GM12892 (cell line): ENCODE measurements at regions not wholly inside any gene's neighbourhood (a gene's known extent, or its start where the extent isn't known, plus 50 kb on each side); places are given as distances from the start of the nearest gene placed in this dataset.

Experiments
- DNase-seq: peaks from one replicate; pipeline ENCODE4 v3.0.0; 2011; ENCODE audit not compliant: insufficient read length
- FAIRE-seq: peaks from 2 replicates; lab custom pipeline; 2011; peaks lifted over from hg19 to GRCh38; lab: Jason Lieb, UNC
- POLR2A ChIP-seq: IDR thresholded peaks from 2 replicates; pipeline ENCODE4 v1.6.1; 2011; ENCODE audit warnings: low read depth, low read length, control low read depth
- POLR2AphosphoS5 ChIP-seq: IDR thresholded peaks from 2 replicates; pipeline ENCODE4 v1.6.1; 2011; ENCODE audit warnings: low read depth, low read length, control low read depth
- TAF1 ChIP-seq: IDR thresholded peaks from 2 replicates; pipeline ENCODE4 v1.6.1; 2011; ENCODE audit warnings: low read depth, mild to moderate bottlenecking, control low read depth, low read length, borderline replicate concordance

- TF ChIP-seq POLR2AphosphoS5 (no peak), POLR2A (no peak), TAF1 (no peak)
- DNase-seq (no peak), FAIRE-seq (no peak)
Measured at GRCh38 chr2:168365094-168365621, 90.9 kb upstream of the CERS6 start.

GRCh38 chr2:168369031-168369430, 87.0 kb upstream of the CERS6 start:
- DNase-seq (no peak), FAIRE-seq (no peak)
- TF ChIP-seq TAF1 = no peak
- TF ChIP-seq POLR2A = no peak
- no peak for TF ChIP-seq POLR2AphosphoS5

GRCh38 chr2:168371273-168372019, 84.6 kb upstream of the CERS6 start:
- no peak for DNase-seq
- TF ChIP-seq POLR2A (no peak), TAF1 (no peak), POLR2AphosphoS5 (no peak)
- no peak for FAIRE-seq

DNA sequence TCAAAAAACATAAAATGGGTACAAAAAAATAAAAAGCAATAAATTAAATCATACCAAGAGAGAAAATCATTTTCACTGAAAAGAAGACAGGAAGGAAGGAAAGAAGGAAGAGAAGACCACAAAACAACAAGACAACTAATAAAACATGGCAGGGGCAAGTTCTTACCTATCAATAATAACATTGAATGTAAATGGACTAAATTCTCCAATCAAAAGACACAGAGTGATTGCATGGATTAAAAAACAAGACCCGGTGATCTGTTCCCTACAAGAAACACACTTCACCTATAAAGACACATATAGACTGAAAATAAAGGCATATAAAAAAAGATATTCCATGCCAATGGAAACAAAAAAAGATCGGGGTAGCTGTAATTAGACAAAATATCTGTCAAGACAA, 82.6 kb upstream of the CERS6 start:
- TF ChIP-seq POLR2A (no peak), TAF1 (no peak), POLR2AphosphoS5 (no peak)
- DNase-seq (no peak), FAIRE-seq (no peak)

- TF ChIP-seq POLR2AphosphoS5 (no peak), POLR2A (no peak), TAF1 (no peak)
- no peak for FAIRE-seq
- no peak for DNase-seq
Measured at GRCh38 chr2:168375195-168375798, 80.8 kb upstream of the CERS6 start.

DNA sequence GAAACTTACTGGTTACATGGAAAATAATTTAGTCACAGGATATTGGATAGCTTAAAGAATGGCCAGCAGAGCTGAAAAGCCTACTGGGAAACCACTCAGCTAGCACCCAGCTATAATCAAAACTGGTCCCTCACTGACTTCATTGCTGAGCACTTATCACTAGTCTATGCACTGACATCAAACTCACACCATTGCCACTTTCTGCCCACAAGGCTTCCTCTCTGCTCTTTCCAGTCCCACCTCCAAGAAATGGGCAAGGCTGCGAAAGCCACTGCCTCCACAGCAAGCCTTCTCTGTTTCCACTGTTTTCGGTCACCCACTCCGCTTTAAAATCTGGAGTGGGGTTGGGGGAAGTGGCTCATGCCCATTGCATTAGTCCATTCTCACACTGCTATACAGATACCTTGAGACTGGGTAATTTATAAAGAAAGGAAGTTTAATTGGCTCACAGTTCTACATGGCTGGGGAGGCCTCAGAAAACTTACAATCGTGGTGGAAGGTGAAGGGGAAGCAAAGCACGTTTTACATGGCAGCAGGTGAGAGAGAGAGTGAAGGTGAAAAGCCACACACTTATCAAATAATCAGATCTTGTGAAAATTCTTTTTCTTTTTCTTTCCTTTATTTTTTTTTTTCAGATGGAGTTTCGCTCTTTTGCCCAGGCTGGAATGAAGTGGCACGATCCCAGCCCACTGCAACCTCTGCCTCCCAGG, 77.0 kb upstream of the CERS6 start:
- DNase-seq (no peak), FAIRE-seq (no peak)
- no peak for TF ChIP-seq TAF1

- TF ChIP-seq POLR2AphosphoS5 = no peak
- no peak for FAIRE-seq
- DNase-seq = no peak
Measured at GRCh38 chr2:168380500-168380899, 75.6 kb upstream of the CERS6 start.

DNA sequence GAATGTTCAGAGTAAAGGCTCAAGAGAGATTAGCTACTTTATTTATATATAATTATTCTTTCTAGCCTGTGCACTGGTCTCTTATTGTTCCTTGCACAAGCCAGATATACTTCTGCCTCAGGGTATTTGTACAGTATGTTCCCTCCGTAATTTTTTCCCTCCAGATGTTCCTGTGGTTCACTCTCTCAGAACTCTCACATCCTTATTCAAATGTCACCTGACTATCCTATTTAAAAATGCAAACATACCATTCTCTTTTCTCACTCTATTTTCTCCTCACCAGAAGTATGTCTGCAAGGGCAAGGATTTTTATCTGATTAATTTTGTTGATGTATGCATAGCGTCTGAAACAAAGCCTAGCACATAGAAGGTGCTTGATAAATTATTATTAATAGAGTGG, 64.0 kb upstream of the CERS6 start:
- FAIRE-seq (no peak), DNase-seq (no peak)
- TF ChIP-seq TAF1 = no peak

GRCh38 chr2:168392797-168393196, 63.3 kb upstream of the CERS6 start:
- no peak for TF ChIP-seq POLR2A
- no peak for TF ChIP-seq TAF1
- no peak for TF ChIP-seq POLR2AphosphoS5
- DNase-seq = no peak
- FAIRE-seq = no peak

GRCh38 chr2:168394262-168394661, 61.8 kb upstream of the CERS6 start:
- DNase-seq (no peak), FAIRE-seq (no peak)
- TF ChIP-seq POLR2AphosphoS5 (no peak), TAF1 (no peak), POLR2A (no peak)

- TF ChIP-seq TAF1 (no peak), POLR2A (no peak), POLR2AphosphoS5 (no peak)
- DNase-seq = no peak
- FAIRE-seq = no peak
Measured at GRCh38 chr2:168396131-168396530, 59.9 kb upstream of the CERS6 start.

- FAIRE-seq = no peak
- DNase-seq = no peak
- no peak for TF ChIP-seq TAF1
- no peak for TF ChIP-seq POLR2AphosphoS5
- no peak for TF ChIP-seq POLR2A
Measured at GRCh38 chr2:168397629-168398028, 58.4 kb upstream of the CERS6 start.
